ENCODE measurements at regions not wholly inside any gene's neighbourhood (a gene's known extent, or its start where the extent isn't known, plus 50 kb on each side); places are given as distances from the start of the nearest gene placed in this dataset.

- DNase-seq: no peak
Measured at GRCh38 chr6:146887447-146888077, 288.8 kb downstream of the ADGB start.

- no peak for DNase-seq
Measured at GRCh38 chr6:146889303-146889702, 290.5 kb downstream of the ADGB start.

DNA sequence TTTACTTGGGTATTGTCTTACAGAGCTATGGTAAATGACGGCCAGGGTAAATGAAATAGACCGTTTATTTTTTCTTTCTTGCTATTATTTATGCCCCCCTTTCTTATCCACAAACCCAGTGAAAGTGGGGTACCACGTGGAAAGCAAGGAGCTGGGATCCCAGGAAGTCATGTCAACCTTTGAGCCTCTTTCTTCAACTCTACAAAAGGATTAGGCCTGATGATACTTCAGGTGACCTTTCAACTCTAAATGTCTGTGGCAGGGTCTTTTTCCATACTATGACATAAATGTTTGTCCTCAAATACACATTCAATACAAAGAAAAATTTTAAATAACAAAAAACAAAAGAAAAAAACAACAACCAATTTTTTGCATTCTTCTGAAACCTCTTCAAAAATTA is 291.4 kb downstream of the ADGB start:
- DNase-seq: no peak

DNA sequence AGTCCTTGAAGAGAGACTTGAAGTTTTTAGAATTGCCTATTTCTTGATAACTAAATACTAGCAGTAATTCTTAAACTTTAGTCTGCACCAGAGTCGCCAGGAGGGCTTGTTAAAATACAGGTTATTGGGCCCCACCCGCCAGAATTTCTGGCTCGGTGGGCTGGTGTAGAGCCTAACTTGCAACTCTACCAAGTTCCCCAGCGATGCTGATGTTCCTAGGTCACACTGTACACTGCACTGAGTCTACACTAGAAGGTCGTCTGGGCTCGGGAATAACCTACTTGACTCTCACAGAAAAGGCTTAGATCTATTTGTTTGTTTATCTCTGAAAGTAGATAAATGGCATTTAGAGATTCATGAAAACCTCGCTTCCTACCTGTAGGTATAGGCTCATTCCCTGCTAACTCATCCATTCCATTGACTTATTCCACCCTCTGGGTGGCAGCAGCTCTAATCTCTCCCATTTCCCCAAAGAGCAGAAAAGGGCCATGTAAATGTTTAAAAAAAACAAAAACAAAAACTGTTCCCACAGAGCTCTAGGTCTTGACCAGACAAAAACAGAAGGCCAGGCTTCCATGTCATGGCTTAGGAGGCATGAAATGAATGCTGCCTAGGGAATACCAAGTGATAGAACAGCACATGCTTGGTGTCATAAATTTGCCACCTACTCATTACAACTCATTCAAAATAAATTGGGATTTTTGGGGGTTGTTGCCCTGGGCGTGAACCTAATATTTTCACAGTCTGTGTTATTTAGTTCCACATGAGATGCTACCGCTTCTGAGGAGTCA is 292.1 kb downstream of the ADGB start:
- no peak for DNase-seq

DNA sequence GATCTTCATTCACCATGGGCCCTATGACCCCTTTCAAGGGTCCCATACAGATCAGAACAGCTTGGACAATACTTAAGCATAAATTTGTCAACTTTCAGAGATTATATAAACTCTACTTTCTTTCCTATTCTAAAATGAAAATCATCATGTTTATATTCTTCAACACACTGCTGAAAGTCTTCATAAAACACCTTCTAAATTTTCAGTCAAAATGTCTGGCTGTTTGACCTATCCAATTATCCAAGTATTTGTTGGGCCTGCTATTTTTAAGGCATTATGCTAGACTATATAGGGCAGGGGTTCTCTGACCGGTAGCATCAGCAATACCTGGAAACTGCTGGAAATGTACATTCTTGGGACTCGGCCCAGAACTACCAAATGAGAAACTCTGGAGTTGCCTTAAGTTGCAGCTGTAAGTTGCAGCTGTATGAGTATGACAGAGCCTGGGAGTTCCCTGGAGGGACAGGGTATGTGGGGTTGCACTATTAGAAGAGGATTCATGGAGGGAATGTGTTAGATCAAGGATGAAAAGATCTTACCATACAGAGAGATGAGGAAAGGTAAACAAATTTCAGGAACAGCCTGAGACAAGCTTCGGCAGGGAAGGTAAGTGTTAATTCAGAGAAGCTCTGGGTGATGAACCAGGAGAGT is 293.0 kb downstream of the ADGB start:
- DNase-seq: no peak

- DNase-seq: no peak
Measured at GRCh38 chr6:146892283-146892612, 293.5 kb downstream of the ADGB start.

DNA sequence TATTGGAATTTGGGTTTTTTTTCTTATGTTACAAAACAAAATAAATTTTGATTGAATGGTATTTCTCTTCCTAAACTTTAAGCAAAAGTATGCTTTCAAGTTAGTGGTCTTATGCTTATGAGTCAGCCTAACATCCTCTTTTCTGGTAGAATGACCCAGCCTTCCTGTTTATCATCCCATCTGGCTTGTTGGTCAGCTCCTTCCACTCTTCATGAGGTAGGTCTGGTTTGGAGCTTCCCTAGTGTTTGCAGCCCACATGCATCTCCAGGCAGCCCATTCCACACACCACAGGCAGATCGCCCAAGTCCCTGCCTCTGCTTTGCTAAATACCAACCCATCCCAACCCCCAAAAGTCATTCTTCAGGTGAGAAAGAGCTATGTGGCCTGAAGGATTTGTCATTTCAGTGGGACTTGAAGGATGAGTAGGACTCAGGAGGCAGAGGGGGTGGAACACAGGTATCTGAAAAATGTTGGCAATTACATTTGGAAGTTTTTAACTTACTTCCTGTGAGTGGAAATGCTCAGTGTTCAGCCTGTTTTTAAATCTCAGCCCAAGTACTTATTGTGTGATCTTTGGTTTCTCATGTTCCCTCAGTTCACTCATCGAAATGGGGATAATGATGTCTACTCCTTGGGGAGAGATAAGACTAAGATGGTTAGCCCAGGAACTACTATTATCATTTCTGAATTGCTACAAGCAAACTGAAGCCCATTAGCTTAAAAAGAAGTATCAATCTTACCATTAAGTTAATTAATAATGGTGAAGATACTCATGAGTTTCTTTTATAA is 294.0 kb downstream of the ADGB start:
- no peak for DNase-seq

DNA sequence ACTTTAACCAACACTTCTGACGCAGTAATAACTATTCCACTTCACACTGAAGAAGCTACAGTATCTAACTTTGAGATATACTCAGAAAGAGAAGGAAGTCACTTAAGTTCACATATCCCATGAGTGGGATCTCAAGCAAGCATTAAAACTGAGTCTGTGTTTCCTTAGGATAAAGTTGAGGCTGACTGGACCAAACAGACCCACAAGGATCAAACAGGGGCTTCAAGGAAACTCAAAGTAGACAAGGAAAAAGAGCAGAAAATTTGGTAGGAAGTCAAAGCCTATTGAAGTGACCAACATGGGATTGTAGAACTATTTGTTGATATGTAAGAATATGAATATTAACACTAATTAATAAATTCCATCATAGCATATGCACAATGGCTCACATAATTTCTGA is 294.9 kb downstream of the ADGB start:
- DNase-seq: no peak

DNA sequence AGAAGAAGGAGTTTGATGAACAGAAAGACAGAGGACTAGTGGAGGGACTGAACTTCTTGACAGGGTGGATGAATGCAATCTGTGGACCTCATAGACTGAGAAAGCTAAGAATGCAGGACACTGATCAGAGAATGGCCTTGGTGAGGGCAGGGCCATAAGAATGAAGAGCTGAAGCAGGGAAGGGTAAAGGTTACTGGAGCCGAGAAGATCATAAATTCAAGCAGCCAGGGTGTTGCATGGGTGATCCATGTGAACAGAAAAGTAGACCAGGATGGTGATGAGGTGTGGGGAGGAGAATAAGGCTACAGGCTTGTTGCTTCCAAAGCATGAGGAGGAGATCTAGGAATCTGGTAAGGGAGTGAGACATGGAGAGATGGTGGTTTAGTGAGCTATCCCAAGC is 295.9 kb downstream of the ADGB start:
- DNase-seq: no peak

DNA sequence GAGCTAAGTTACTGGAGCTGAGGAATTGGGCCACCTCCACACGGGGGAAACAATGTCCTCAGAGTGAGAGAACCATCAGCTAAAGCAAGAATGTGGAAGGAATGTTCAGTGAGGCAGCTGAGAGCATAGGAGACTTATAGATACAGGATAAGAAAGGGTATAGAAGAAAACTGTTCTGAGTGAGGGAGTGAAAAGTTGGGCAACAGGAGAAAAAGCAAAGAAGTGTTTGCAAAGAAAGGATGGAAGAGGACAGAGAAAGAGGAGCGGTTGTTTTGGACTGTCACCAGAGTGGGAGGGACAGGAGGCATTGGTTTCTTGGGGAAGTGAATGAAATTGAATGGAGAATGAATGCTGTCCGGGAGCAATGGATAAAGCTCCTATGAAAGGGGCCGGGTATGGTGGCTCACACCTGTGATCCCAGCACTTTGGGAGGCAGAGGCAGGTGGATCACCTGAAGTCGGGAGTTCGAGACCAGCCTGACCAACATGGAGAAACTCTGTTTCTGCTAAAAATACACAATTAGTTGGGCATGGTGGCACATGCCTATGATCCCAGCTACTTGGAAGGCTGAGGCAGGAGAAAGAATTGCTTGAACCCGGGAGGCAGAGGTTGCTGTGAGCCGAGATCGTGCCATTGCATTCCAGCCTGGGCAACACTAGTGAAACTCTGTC is 296.5 kb downstream of the ADGB start:
- no peak for DNase-seq

- no peak for DNase-seq
Measured at GRCh38 chr6:146895772-146896061, 296.9 kb downstream of the ADGB start.

DNA sequence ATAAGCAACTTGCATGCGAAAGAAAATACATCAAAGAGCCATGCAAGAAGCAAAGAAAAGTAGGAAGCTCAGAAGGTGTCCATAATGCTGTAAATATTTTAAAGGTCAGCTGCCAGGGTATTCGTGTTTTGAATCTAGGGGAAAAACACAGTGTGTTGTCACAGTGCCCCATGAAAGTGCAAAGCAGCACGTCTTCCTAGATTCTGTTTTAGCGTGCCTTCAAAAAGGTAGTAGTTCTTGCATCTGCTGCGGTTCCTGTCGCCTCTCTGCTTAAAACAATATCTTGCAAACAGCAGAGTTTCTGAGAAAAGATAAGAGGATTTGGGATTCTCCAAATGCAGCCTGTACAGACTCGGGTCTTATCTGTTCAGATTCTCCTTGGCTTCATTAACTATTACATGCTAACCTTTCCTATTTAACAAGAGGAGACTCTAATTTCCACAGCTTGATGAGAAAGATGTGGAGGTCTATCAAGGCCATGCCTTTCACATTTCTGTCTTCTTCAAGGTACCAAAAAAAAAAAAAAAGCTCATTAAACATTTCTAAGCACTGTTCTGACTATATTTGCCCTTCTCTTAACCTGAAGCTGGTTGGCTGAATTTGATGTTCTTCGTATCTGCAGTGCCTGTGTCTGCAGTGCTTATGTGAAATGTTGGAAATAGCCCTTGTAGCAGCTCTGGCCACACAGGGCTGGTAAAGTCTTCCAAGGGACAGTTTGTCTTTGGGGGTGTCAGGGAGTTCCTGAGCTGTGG is 297.5 kb downstream of the ADGB start:
- no peak for DNase-seq

GRCh38 chr6:146896960-146897701 is 298.4 kb downstream of the ADGB start:
- DNase-seq: no peak

DNA sequence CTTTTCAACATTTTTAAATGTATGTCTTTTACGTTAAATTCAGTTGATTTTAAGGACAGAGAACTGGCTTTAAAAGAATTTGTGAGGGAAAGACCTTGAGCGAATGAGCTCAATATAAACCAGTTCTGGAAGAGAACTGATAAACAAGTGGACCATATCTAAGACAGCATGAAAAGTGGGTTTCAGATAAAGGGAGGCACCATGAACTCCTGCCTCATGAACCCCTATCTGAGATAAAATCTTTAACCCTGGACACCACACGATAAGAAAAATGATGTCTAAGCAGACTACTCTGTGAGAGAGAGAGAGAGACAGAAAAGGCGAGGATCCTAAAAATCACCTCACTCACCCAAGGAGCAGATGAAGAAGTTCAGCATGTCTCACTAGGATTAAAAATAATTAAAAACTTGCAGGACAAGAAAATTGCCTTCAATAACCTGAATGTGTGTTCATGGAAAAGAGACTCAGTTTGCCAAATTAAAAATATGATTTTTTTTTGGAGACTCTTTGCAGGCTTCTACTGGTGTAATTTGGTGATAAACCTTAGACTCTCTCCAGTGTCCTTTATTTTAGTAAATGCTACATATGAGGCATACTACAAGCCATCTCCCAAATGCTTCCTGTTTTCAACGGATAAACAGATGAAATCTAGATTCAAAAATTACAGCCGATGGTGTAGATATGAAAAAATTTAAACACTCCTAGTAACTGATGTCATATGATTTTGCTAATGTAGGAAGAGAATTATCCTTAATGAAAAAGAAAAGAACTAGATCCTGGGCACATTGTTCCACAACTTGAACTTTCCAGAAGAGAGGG is 299.5 kb downstream of the ADGB start:
- DNase-seq: no peak

DNA sequence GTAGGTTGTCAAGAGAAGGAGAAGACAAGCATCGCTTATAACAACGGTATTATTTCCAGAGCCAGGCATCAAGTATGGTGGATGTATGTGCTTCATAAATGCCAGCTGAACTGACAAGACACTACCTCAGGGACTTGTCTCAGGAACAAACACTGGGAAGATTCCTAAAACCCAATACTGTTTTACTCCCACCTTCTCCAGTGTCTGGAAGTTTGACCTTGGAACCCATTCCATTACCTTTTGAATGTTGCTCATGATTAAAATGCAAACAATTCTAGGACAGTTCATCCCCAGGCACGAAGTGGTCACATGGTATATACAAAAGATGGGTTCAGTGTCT is 300.1 kb downstream of the ADGB start:
- DNase-seq: no peak

GRCh38 chr6:146901940-146902816 is 302.0 kb upstream of the STXBP5 start:
- DNase-seq: no peak

DNA sequence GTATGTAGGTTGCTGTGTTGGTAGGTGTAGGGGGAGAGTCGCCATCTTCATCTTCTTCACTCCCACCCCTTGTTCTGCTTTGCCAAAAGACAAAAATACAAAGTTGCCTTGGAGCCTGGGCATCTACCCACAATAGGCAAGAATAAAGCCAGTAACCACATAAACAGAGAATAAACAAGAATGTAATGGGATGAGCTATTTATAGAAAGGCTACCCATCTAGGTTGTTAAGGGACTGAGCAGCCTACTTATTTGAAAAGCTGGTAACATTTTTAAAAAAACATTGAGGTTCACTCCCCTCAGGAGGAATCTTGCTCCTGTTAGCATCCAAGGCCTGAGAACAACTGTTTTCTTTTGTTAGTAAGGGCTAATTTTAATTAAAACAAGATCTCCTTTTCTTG is 301.4 kb upstream of the STXBP5 start:
- no peak for DNase-seq

GRCh38 chr6:146903451-146903850 is 300.8 kb upstream of the STXBP5 start:
- DNase-seq: no peak

DNA sequence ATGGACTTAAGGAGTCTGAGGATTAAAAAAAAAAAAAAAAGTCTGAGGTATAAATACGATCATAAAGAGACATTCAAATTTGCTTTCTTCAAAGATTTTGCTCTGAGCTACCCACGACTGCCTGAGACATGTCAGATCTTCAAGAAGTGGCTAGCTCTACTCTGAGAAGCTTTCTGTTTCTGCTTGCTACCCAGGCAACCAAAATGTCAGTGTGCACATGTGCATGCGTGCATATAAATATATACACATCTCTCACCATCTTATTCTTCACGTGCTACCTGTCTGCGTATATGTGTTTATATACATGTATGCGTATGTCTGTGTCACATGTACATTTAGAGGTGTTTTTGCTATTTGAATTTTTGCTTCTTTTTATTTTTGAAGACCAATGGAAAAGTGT is 299.6 kb upstream of the STXBP5 start:
- DNase-seq: no peak

DNA sequence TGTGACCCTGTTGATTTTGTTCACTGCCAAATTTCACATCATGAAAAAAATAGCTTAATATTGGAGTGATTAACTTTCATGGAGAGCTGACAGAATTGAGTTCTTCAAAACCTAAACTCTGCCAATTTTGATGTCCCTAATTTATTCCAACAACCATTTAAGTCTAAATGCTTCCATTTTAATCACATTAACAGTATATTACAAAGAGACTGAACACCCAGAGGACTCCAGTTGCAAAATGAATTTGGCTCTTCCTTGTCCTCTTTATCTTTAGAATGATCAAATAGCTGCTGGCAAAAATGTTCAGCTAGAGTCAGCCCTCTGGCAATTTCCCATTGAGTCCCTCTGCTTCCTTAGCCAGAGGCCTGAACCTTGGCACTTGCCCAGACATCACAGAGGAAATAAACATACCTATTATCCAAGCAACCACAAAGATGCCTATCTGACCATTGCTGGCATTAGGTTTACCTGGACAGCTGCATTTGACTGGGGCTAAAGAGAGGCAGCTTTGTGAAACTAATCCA is 299.0 kb upstream of the STXBP5 start:
- no peak for DNase-seq

Data from NCI-H1417 treated with DMSO at 0.1 percent for 48 hours (cell line).